ENCODE measurements at regions not wholly inside any gene's neighbourhood (a gene's known extent, or its start where the extent isn't known, plus 50 kb on each side); places are given as distances from the start of the nearest gene placed in this dataset.

- DNase-seq: no peak
These were observed 215.8 kb upstream of the PFKP start for GRCh38 chr10:2851566-2851965.

GRCh38 chr10:2850202-2850601, 217.1 kb upstream of the PFKP start:
- no peak for DNase-seq

DNA sequence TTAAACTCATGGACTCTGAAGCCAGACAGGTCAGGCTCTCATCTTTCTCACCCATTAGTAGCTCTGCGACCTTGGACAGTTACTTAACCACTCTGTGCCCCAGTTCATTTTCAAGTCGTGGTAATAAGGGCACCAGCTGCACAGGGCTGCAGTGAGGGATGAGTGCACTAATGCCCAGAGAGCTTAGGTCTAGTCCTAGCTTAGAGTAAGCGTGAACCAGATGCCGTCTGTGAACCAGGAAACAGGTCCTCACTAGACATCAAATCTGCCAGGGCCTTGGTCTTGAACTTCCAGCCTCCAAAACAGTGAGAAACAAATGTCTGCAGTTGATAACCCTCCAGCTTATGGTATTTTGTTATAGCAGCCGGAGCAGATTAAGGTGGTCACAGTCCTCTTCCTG, 222.4 kb upstream of the PFKP start:
- DNase-seq: no peak

DNA sequence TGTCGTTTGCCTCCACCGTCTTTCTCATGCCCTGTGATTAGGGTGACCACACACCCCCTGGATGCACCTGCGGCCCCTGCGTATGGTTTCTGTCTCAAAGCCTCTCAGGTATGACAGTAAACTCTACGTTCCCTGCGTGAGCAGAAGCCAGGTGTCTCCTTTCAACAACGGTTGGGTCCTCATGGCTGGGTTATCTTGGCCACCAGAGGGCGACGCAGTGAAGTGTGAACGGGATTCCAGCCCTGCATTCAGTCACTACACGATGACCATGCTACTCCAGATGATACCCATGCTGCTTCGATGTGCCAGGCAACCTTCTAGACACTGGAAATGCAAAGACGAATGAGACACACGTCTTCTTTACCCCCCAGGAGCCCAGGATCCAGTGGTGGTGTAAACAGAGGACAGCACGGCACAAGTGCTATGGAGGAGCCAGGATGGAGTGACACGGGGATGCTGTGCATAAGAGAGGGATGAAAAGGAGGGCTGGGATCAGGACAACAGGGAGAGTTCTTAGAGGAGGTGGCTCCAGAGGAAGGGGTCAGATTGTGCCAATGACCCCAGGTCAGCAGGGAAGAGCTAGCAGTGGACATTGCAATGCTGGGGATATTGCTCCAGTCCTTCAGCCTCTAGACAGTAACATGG, 228.1 kb upstream of the PFKP start:
- no peak for DNase-seq

DNA sequence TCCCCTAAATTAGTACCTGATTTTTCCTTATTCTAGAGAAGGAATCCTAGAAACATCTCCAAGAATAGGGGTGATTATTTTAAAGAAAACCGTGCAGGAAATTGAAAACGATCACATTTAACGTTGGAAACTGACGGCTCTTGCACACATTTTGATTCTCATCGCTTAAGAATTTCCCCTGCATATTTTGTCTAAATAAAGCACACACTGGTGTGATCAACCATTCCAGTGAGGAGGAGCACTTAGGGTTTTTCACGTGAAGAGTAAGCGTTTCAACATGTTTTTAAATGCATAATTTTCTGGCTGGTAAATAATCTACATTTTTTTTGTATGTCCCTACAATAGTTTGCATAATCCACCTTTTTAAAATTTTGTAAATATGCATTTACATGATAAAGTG, 229.7 kb upstream of the PFKP start:
- DNase-seq: no peak

DNA sequence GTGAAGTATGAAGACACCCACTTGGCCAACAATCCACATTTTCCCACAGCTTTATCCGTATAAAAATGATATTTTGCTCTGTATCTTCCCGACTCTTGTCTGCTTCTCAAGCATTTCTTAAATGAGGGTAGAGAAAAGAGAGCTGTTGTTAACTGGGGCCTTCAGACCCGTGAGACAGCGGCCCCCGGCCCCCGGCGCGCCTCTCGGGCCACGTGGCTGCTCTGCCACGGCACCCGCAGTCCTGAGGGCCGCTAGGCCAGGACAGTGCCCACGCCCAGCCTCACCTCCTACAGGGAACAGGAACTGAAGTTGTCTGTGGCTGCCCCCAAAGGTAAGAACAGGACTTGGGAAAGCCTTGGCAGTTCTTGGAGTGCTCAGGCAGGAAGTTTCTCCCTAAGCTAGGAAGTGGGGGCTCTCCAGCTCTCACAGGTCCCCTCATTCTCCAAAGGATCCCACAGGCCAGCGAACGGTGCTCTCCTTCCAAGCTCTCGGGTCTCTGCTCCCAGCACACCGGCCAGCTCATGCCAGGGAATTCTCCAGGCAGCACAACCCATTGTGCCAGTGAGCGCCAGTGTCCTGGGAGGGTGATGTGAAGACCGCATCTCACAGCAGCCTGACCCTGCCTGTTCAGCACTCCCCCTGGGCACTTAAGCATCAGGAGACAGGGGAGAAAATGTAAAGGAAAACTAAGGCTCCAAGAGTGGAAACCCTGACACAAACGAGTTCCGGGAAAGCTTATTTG, 230.3 kb upstream of the PFKP start:
- DNase-seq: no peak

GRCh38 chr10:2834214-2834613, 233.1 kb upstream of the PFKP start:
- DNase-seq: no peak

- DNase-seq: no peak
These were observed 235.8 kb upstream of the PFKP start for GRCh38 chr10:2831509-2831908.

DNA sequence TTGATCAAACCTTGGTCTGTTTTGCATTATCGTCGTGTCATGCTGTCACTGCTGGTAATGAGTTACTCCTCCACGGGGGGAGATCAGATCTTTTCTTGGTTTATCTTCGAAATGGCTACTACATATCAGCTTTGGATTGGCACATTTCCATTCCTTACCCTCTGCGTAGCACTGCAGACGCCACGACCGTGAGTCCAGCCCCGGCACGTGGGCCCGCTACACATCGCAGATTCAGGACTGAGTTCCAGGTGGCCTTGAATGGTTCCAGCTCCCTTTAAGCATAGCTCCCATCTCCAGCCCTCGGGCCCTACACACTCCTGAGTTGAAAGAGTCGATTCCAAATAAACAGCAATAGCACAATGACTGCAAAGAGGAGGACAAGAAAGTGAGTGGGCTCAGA, 238.6 kb upstream of the PFKP start:
- DNase-seq: no peak

GRCh38 chr10:2826675-2827074, 240.7 kb upstream of the PFKP start:
- DNase-seq: no peak

DNA sequence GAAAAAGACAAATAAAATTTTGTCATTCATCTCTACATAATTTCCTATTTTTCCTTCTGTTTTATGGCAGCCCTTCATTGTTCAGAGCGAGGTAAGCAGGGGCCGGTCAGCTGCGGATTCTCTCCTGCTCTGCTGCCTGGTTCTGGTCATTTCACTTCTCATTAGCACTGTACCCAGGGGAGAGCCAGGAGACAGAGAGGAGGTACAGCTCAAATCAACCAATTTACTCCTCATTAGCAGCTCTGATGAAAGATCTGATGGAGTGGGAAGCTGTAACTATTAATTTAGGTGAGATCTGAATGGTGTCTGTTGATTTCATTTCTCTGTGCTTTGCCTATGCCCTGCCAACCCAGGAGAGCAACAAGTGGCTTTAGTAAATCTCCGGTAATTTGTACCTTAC, 241.5 kb upstream of the PFKP start:
- DNase-seq: no peak

DNA sequence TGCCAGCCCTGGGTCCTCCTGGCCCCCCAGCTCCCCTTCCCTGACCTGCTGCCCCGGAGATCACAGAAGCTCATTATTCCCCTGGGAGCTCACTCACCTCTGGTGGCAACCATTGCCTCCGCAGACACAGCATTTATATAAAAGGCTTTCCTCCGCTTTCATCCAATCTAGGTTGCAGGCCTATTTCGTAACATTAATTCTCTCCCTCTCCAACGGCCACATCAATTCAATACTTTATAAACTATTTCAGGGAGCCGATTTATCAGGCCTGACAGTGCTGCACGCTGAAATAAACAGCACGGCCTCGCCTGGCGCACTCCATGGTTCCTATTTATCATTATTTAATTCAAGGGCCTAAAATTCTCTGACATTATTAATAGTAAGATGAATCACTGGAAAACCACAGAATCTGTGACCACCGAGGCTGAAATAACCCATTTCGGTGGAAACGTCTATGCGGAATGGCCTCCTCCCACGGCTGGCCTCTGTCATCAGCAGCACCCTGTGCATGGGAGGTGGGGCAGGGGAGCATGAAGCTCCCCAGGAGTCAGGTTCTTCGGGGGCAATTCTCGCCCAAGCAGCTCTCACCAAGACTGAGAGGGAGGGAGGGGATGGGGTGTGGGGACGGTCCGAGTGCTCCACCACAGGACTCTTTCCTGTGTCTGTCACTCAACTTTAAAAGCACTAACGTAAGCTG, 249.3 kb upstream of the PFKP start:
- DNase-seq: no peak

DNA sequence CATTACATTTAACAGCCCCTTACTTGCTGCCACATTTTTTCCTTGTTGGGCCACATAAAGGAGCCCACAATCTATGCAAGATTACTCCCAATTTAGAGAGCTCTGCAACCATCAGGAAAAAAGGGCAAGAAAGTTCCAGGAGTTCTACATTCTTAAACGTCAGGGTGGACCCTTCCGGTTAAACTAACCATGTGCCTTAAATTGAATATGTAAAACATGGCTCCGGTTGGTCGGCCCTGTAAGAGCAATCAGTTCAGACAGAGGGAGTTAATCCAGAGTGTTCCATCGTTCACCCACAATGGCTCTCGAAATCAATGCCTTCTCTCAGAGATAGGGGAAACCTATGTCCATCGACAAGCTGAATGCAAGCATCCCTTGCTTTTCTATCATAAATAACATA, 253.7 kb upstream of the PFKP start:
- no peak for DNase-seq

- DNase-seq: no peak
These were observed 254.1 kb upstream of the PFKP start for GRCh38 chr10:2813286-2813685.

GRCh38 chr10:2812631-2813030, 254.7 kb upstream of the PFKP start:
- no peak for DNase-seq

DNA sequence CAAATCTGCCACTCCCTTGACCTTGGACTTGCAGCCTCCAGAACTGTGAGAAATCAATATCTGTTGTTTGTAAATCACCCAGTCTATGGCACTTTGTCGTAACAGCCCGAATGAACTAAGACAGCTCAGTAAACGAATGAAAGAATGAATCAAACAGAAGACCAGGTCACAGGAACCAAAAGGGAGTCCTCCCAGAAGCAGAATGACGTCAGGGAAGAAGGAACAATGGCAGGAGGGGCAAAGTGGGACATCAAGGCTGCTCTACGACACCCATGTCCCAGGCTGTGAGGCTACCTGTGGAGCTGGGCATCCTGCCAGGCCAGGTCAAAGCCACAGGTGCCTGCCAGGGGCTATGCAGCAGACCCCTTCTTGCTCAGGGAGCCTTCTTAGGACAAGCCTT, 267.2 kb upstream of the PFKP start:
- DNase-seq: no peak

DNA sequence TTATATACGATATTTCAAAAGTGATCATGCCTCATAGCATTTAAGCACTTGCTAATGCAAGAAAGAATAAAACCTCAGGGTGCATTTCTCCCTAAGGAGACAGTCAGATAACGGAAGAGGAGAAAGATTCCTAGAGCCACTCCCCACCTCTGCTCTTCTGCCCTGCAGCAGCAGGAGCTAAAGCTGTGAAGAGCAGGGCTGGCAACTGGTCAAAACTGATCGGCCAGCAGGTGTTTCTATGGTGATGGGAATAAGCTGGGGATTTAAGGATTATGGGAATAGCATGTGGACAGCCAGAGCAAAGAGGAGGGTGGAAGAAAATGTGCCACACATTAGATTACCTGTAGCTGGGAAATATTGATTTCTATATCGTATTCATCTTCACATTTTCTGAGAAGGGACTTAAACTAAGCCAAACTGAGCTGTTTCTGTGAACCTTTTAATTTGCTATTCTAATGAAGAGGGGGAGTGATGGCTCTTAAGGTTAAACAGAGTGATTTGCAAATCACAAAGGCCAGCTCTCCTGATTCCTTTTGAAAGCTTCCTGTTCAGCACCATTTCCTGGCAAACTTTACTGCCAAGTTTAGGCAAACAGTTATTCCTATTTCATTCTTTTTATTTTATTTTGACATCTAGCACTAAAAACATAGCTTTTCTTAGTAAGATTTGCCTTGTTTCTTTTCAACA, 268.9 kb upstream of the PFKP start:
- no peak for DNase-seq

GRCh38 chr10:2791774-2792443, 275.4 kb upstream of the PFKP start:
- no peak for DNase-seq

DNA sequence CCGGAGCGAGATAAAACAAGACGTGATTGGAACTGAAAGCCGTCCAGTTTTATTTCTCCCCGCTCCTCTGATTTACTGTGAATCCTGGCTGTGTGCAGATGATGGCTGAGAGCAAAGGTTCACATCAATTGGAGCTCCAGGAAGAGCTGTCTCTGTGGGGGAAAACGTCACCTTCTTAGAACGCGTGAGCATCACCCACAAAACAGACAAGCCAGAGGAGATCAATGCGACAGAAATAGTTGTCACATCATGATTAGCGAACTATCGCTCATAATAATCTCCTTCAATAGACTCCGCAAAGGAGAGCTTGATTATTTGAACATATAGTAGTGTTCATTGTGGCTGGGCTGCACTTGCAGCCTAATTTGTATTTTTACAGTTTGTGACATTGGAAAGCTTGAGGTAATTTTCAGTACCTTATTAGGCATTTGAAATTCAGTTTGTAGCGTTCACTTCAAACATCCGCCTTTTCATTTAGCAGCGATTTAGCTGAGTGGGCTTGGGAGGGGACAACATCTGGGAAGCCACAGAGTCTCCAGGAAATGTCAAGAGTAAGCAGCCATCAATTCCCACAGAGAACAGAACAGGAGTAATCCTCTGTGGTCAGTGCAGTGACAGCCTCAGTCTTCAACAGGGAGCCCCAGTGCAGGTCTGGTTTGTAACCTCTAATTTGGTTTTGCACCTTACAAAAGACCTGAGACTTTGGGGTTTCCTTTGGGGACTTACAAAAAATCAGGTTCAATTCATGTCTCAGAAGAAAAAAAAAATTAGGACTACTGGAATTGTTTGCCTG, 276.8 kb upstream of the PFKP start:
- no peak for DNase-seq

GRCh38 chr10:2786251-2786650, 281.1 kb upstream of the PFKP start:
- DNase-seq: no peak

DNA sequence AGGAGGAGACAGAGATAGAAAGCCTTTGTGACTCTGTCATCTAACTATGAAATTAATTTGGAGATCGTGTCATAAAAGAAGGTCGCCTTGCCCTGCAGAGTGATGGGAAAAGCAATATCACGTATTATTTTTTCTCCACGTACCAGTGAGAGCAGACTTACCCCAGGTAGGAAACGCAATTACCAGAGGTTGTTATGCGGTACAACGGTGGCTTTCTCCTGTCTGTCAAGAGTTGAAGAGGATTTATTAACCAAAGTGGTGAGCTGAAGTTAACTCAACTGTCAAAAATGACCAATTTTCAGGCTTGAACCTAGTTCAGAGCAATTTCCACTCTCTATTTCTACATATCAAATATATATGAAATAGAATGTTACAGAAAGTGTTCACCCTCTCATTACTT, 282.6 kb upstream of the PFKP start:
- DNase-seq: no peak

DNA sequence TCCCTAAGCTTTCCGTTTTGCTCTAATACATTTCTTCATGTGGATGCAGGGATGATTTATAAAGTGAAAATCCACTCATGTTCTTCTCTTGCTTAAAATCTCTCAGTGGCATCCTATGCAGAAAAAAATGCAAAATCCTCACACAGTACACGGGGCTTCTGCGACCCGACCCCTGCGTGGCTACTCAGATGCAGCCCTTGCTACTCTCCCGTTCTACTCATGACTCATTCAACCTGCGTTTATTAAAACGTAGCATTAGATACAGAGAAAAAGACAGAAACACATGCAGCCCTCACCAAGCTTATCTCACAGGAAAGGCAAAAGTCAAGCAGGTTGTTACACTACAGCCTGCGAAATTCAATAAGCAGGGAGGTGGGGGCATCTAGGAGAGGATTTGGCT, 284.4 kb upstream of the PFKP start:
- DNase-seq: no peak
